HG02571 (cell line): ENCODE measurements at regions not wholly inside any gene's neighbourhood (a gene's known extent, or its start where the extent isn't known, plus 50 kb on each side); places are given as distances from the start of the nearest gene placed in this dataset.

ENCODE experiments used
- ATAC-seq: cut with Tn5 transposase; IDR thresholded peaks from one replicate; pipeline ENCODE4 v1.9.1; 2021; ENCODE audit warnings: mild to moderate bottlenecking, moderate library complexity; ENCODE audit not compliant: unreplicated experiment

DNA sequence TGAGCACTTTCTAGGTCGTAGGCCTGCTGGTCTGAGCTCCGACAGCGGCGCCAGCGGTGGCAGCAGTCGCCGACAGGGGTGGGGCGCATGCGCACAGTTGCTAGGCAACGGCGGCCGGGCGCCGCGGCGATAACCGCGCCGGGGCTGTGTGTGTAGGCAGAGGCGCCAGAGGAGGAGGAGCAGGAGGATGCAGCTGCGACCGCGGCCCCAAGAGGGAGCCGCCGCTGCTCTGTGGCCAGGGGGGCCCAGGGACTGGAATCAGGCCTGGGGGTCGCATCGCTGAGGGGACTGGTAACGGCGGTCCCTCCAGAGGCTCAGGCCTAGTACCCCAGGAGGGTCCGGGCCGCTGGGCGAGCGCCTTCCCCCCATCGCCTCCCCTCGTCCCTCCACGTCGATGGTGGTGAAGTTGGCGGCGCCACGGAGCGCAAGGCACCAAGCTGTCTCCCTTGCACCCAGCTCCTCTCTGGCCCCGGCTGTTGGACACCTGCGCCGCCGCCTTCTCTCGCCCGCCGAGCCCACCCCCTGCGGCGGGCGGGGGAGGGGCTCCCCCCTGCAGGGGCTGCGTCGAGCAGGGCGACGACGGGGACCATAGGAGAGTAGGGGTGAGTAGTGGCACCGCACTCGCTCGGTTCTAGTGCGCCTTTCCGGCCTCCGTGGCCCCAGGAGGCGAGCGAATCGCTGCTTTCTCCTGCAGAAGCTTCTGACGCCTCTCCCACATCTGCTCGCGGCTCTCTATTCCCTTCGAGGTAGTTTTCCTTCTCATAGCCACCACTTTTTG is 58.6 kb upstream of the ZC4H2 start, which contains the start of gene ZC3H12B:
Gene ZC3H12B, plus strand, starts transcription at position 159 of the 778 bp plus-strand sequence.
- peak; percentile 95 for ATAC-seq

- ATAC-seq, result no peak
Measured at GRCh38 chrX:65034292-65034667, 58.0 kb upstream of the ZC4H2 start.
